Mesothelial cell of epicardium (in vitro differentiated cells): ENCODE measurements at regions not wholly inside any gene's neighbourhood (a gene's known extent, or its start where the extent isn't known, plus 50 kb on each side); places are given as distances from the start of the nearest gene placed in this dataset.

Experiments used
- DNase-seq, 2 experiments: peaks; one replicate each; pipeline ENCODE4 v3.0.0; 2021; ENCODE audit warnings: low spot score in 2 of 2; ENCODE audit not compliant: unreplicated experiment in 2 of 2
- H3K27ac Mint-ChIP-seq: 2 replicates; pipeline ENCODE4 v1.8.0; 2021; ENCODE audit warnings: mixed read lengths
- H3K27me3 Mint-ChIP-seq: 2 replicates; pipeline ENCODE4 v1.8.0; 2021; ENCODE audit warnings: low read depth, mixed read lengths
- H3K36me3 Mint-ChIP-seq: 2 replicates; pipeline ENCODE4 v1.8.0; 2021; ENCODE audit warnings: mixed read lengths
- H3K4me1 Mint-ChIP-seq: 2 replicates; pipeline ENCODE4 v1.8.0; 2021; ENCODE audit warnings: mixed read lengths
- H3K4me3 Mint-ChIP-seq: 2 replicates; pipeline ENCODE4 v1.8.0; 2021; ENCODE audit warnings: mild to moderate bottlenecking, moderate library complexity, mixed read lengths
- H3K9me3 Mint-ChIP-seq: 2 replicates; pipeline ENCODE4 v1.8.0; 2021; ENCODE audit warnings: mixed read lengths
- TF ChIP-seq, protein P1 (sequence below): fragments of 200-600 bp; sonication (generic); IDR thresholded peaks from one replicate; pipeline ENCODE4 v1.5.0; 2021; ENCODE audit warnings: antibody characterized with exemption; ENCODE audit not compliant: unreplicated experiment

GRCh38 chr4:123786920-123787319 lies 390.3 kb downstream of the SPRY1 start:
- no peaks in the 10 kb centered on the region for H3K27me3 Mint-ChIP-seq
- peak overlapping the region; percentile 70 for H3K27ac Mint-ChIP-seq

GRCh38 chr4:123787512-123788080 lies 391.0 kb downstream of the SPRY1 start:
- H3K9me3 Mint-ChIP-seq, result peaks cover 8% of the 10 kb centered on the region
- DNase-seq, result no peak
- no peaks in the 10 kb centered on the region for H3K27me3 Mint-ChIP-seq
- no peaks in the 10 kb centered on the region for H3K36me3 Mint-ChIP-seq
- peaks cover 19% of the 10 kb centered on the region for H3K4me1 Mint-ChIP-seq
- TF ChIP-seq, protein P1, sequence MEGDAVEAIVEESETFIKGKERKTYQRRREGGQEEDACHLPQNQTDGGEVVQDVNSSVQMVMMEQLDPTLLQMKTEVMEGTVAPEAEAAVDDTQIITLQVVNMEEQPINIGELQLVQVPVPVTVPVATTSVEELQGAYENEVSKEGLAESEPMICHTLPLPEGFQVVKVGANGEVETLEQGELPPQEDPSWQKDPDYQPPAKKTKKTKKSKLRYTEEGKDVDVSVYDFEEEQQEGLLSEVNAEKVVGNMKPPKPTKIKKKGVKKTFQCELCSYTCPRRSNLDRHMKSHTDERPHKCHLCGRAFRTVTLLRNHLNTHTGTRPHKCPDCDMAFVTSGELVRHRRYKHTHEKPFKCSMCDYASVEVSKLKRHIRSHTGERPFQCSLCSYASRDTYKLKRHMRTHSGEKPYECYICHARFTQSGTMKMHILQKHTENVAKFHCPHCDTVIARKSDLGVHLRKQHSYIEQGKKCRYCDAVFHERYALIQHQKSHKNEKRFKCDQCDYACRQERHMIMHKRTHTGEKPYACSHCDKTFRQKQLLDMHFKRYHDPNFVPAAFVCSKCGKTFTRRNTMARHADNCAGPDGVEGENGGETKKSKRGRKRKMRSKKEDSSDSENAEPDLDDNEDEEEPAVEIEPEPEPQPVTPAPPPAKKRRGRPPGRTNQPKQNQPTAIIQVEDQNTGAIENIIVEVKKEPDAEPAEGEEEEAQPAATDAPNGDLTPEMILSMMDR, result no peak
- no peak overlapping the region for H3K4me3 Mint-ChIP-seq
- peak overlapping the region; percentile 4 for H3K27ac Mint-ChIP-seq

More at GRCh38 chr4:123786920-123787319, 390.3 kb downstream of the SPRY1 start:
- H3K4me3 Mint-ChIP-seq, result no peak overlapping the region
- DNase-seq, result no peak
- H3K36me3 Mint-ChIP-seq, result no peaks in the 10 kb centered on the region
- peaks cover 19% of the 10 kb centered on the region for H3K4me1 Mint-ChIP-seq
- H3K9me3 Mint-ChIP-seq, result peaks cover 8% of the 10 kb centered on the region
- TF ChIP-seq, protein P1, result no peak

DNA sequence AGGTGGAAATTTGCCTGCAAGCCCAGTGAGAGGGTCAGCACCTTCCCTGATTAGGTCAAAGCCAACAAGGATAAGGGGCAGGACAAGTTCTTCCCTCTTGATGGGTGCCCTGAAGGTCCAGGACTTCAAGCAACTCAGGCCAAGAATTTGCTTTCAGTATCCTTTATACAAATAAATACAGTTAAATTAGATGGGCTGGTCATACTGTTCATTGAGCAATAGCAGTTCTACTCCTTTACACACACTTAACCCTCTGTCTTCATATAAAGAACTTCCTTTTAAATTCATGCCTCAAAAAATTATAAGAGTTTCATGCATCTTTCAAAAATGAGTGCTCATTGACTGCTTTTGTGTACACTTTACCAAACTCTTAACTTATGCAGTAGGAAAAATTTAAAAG lies 392.0 kb downstream of the SPRY1 start:
- H3K27me3 Mint-ChIP-seq, result no peaks in the 10 kb centered on the region
- no peak overlapping the region for H3K27ac Mint-ChIP-seq
- no peaks in the 10 kb centered on the region for H3K36me3 Mint-ChIP-seq
- TF ChIP-seq, protein P1, result no peak
- no peak overlapping the region for H3K4me3 Mint-ChIP-seq
- H3K4me1 Mint-ChIP-seq, result peaks cover 19% of the 10 kb centered on the region
- DNase-seq, result no peak
- peaks cover 16% of the 10 kb centered on the region for H3K9me3 Mint-ChIP-seq

GRCh38 chr4:123790681-123791080 lies 394.1 kb downstream of the SPRY1 start:
- peaks cover 10% of the 10 kb centered on the region for H3K4me1 Mint-ChIP-seq
- TF ChIP-seq, protein P1, result no peak
- DNase-seq, result no peak
- H3K36me3 Mint-ChIP-seq, result peaks cover 7% of the 10 kb centered on the region
- H3K27ac Mint-ChIP-seq, result no peak overlapping the region
- no peak overlapping the region for H3K4me3 Mint-ChIP-seq
- H3K27me3 Mint-ChIP-seq, result no peaks in the 10 kb centered on the region
- peaks cover 26% of the 10 kb centered on the region for H3K9me3 Mint-ChIP-seq

DNA sequence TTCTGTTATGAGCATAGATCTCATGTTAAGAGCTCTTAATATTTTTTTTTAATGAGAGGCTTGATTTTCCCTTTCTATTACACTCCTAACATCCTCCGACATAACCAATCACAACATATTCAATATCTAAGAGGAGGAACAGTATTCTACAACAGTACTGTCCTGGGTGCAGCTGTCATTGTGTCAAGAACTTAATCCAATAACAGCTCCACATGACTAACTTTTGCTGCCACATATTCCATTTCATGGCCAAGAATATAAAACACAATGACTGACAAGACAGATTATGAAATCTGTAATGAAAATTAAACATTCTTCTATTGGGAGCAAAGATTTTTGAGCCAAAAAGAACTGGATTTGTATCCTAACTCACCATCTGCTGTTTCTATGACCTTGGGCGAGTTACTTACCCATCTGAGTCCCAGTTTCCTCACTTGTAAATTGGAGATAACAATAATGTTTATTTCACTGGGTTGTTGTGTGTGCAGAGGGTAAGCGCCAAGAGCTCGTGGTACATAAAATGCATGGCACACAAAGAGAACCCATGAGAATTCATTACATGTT lies 405.6 kb downstream of the SPRY1 start:
- DNase-seq, result no peak
- Mint-ChIP-seq H3K4me1 (peaks cover 12% of the 10 kb centered on the region), H3K4me3 (no peak overlapping the region), H3K27ac (no peak overlapping the region), H3K9me3 (peaks cover 25% of the 10 kb centered on the region), H3K36me3 (peaks cover 20% of the 10 kb centered on the region), H3K27me3 (no peaks in the 10 kb centered on the region)
- TF ChIP-seq, protein P1, result no peak
